HCT116 (cell line): ENCODE measurements at regions not wholly inside any gene's neighbourhood (a gene's known extent, or its start where the extent isn't known, plus 50 kb on each side); places are given as distances from the start of the nearest gene placed in this dataset.

ENCODE experiments used
- ATAC-seq: fragments of 200-7000 bp; cut with Tn5 transposase; 2 replicates; pipeline ENCODE4 v1.9.1; 2020; ENCODE audit warnings: mild to moderate bottlenecking, moderate library complexity
- BruUV-seq: library from RNA; stranded (reverse); fragments of 400-500 nt; replicated peaks from 2 replicates; lab custom pipeline; 2021; lab: Mats Ljungman, UMichigan
- CTCF ChIA-PET: fragments of 300-600 bp; sonication (Branson Sonifier 250); formaldehyde crosslinking; loops from one replicate; lab custom pipeline; 2021; ENCODE audit warnings: antibody characterized with exemption; lab: Charles Lee
- POLR2A ChIA-PET: fragments of 300-600, 350-600 bp; sonication (Branson Sonifier 250); formaldehyde crosslinking; loops from one replicate; lab custom pipeline; 2021; ENCODE audit warnings: antibody characterized with exemption; lab: Charles Lee
- RAD21 ChIA-PET, 2 experiments: fragments of 300-600 bp; sonication (Branson Sonifier 250); formaldehyde crosslinking; loops; one replicate each; lab custom pipeline; 2023; ENCODE audit warnings: low total read pairs in 2 of 2; ENCODE audit not compliant: uncharacterized antibody in 2 of 2, unreplicated experiment in 2 of 2, low non-redundant PET in 1 of 2; lab: Charles Lee
- DNase-seq: peaks from one replicate; pipeline ENCODE4 v3.0.0-alpha.2; 2010; ENCODE audit warnings: low read depth, low spot score
- H2AFZ ChIP-seq: fragments of 200-600 bp; shearing (Covaris generic), sonication (generic); 2 replicates; pipeline ENCODE4 v1.6.1; 2017; ENCODE audit warnings: low read depth, mixed run types, mixed read lengths, antibody characterized with exemption, low read length; ENCODE audit not compliant: poor library complexity, severe bottlenecking
- H3K27ac ChIP-seq: 2 replicates; pipeline ENCODE4 v1.5.1; 2012; ENCODE audit warnings: low read depth, low read length
- H3K27me3 ChIP-seq: fragments of 200-600 bp; sonication (generic); 2 replicates; pipeline ENCODE4 v1.6.1; 2016; ENCODE audit warnings: mixed run types, low read length, mixed read lengths; ENCODE audit not compliant: insufficient read depth
- H3K36me3 ChIP-seq, 2 experiments: fragments of 200-500 bp in 1 of 2; fragments of 200-600 bp in 1 of 2; sonication (Bioruptor generic) in 1 of 2; sonication (generic) in 1 of 2; 2 replicates each; pipeline versions ENCODE4 v1.5.1 to v1.6.1; 2014 to 2016; ENCODE audit warnings: low read length in 2 of 2, inconsistent platforms in 1 of 2, mixed read lengths in 1 of 2, mixed run types in 1 of 2; ENCODE audit not compliant: insufficient read depth in 2 of 2, control insufficient read depth in 1 of 2
- H3K4me1 ChIP-seq, 2 experiments: fragments of 200-600 bp in 1 of 2; sonication (generic) in 1 of 2; 2 replicates each; pipeline versions ENCODE4 v1.5.1 to v1.6.1; 2012 to 2017; ENCODE audit warnings: low read length in 2 of 2, inconsistent platforms in 1 of 2, mild to moderate bottlenecking in 1 of 2, mixed read lengths in 1 of 2, mixed run types in 1 of 2, moderate library complexity in 1 of 2; ENCODE audit not compliant: insufficient read depth in 2 of 2, control insufficient read depth in 1 of 2
- H3K4me2 ChIP-seq: fragments of 200-600 bp; sonication (generic); 2 replicates; pipeline ENCODE4 v1.6.1; 2017; ENCODE audit warnings: mixed run types, low read length, mixed read lengths
- H3K4me3 ChIP-seq, 2 experiments: fragments of 200-600 bp in 1 of 2; sonication (generic) in 1 of 2; replicated peaks in 1 of 2; 2 replicates each; pipeline ENCODE4 v1.5.1; 2011 to 2016; ENCODE audit warnings: low read length in 2 of 2, control low read depth in 1 of 2, low read depth in 1 of 2, mild to moderate bottlenecking in 1 of 2, mixed read lengths in 1 of 2, mixed run types in 1 of 2
- H3K79me2 ChIP-seq: fragments of 200-600 bp; sonication (generic); 2 replicates; pipeline ENCODE4 v1.6.1; 2017; ENCODE audit warnings: mild to moderate bottlenecking, mixed run types, low read length, moderate library complexity, mixed read lengths; ENCODE audit not compliant: insufficient read depth
- H3K9ac ChIP-seq: fragments of 200-600 bp; sonication (generic); 2 replicates; pipeline ENCODE4 v1.6.1; 2016; ENCODE audit warnings: low read length, mixed read lengths
- H3K9me2 ChIP-seq: fragments of 200-600 bp; sonication (generic), shearing (Covaris generic); 2 replicates; pipeline ENCODE4 v1.6.1; 2017; ENCODE audit warnings: mixed run types, mild to moderate bottlenecking, moderate library complexity; ENCODE audit not compliant: insufficient read depth
- H3K9me3 ChIP-seq, 2 experiments: fragments of 200-500 bp in 1 of 2; fragments of 200-600 bp in 1 of 2; sonication (Bioruptor generic) in 1 of 2; sonication (generic) in 1 of 2; 2 replicates each; pipeline ENCODE4 v1.6.1; 2014 to 2017; ENCODE audit warnings: low read length in 2 of 2, mixed read lengths in 2 of 2, inconsistent platforms in 1 of 2, low read depth in 1 of 2, mild to moderate bottlenecking in 1 of 2, mixed run types in 1 of 2, moderate library complexity in 1 of 2; ENCODE audit not compliant: control insufficient read depth in 1 of 2, insufficient read depth in 1 of 2
- H4K20me1 ChIP-seq: fragments of 200-600 bp; sonication (generic), shearing (Covaris generic); 2 replicates; pipeline ENCODE4 v1.6.1; 2017; ENCODE audit warnings: mixed run types, mild to moderate bottlenecking, moderate library complexity; ENCODE audit not compliant: insufficient read depth
- ATF3 ChIP-seq: IDR thresholded peaks from 2 replicates; pipeline ENCODE4 v1.6.1; 2012
- CEBPB ChIP-seq: IDR thresholded peaks from 2 replicates; pipeline ENCODE4 v1.6.1; 2012; ENCODE audit warnings: low read depth
- ELF1 ChIP-seq: IDR thresholded peaks from 2 replicates; pipeline ENCODE4 v1.6.1; 2012; ENCODE audit warnings: low read depth, borderline replicate concordance
- EZH2 ChIP-seq: fragments of 200-600 bp; sonication (generic); IDR thresholded peaks from 2 replicates; pipeline ENCODE4 v1.6.1; 2017; ENCODE audit warnings: antibody characterized with exemption, mixed run types
- EZH2phosphoT487 ChIP-seq: fragments of 200-600 bp; IDR thresholded peaks from 2 replicates; pipeline ENCODE4 v1.6.1; 2018; ENCODE audit warnings: antibody characterized with exemption, borderline replicate concordance
- FOSL1 ChIP-seq: IDR thresholded peaks from 2 replicates; pipeline ENCODE4 v1.6.1; 2012; ENCODE audit warnings: low read depth
- JUND ChIP-seq: IDR thresholded peaks from 2 replicates; pipeline ENCODE4 v1.6.1; 2012
- MAX ChIP-seq: IDR thresholded peaks from 2 replicates; pipeline ENCODE4 v1.6.1; 2012
- POLR2AphosphoS5 ChIP-seq: IDR thresholded peaks from 2 replicates; pipeline ENCODE4 v1.6.1; 2011; ENCODE audit warnings: mild to moderate bottlenecking, low read depth, low read length, moderate library complexity
- RAD21 ChIP-seq: IDR thresholded peaks from 2 replicates; pipeline ENCODE4 v1.6.1; 2012; ENCODE audit warnings: low read depth, mild to moderate bottlenecking
- SIN3A ChIP-seq: IDR thresholded peaks from 2 replicates; pipeline ENCODE4 v1.6.1; 2012; ENCODE audit warnings: low read depth
- SP1 ChIP-seq: IDR thresholded peaks from 2 replicates; pipeline ENCODE4 v1.6.1; 2012; ENCODE audit warnings: low read depth
- ZFX ChIP-seq: fragments of 450-650 bp; IDR thresholded peaks from 2 replicates; pipeline ENCODE4 v1.6.1; 2017
- ZNF274 ChIP-seq: fragments of 200-500 bp; sonication (Bioruptor generic); IDR thresholded peaks from 2 replicates; pipeline ENCODE4 v1.6.1; 2014; ENCODE audit warnings: mild to moderate bottlenecking, low read depth, low read length, inconsistent platforms
- intact Hi-C: fragments of 100-400 bp; cut with micrococcal nuclease; formaldehyde crosslinking; loops from 2 replicates; pipeline ENCODE4 v1.10.0; 2022
- TF ChIP-seq, protein P1 (sequence below), 3 experiments: fragments of 200-600 bp in 1 of 3; sonication (generic) in 1 of 3; IDR thresholded peaks in 2 of 3; conservative IDR thresholded peaks in 1 of 3; 2 replicates each; pipeline ENCODE4 v1.5.1; 2012 to 2017; ENCODE audit warnings: low read depth in 2 of 3, low read length in 2 of 3, antibody characterized with exemption in 1 of 3, borderline replicate concordance in 1 of 3, control low read depth in 1 of 3, mild to moderate bottlenecking in 1 of 3, mixed read lengths in 1 of 3, mixed run types in 1 of 3, moderate library complexity in 1 of 3; ENCODE audit not compliant: insufficient read depth in 1 of 3
- TF ChIP-seq, protein P2 (sequence below): IDR thresholded peaks from 2 replicates; pipeline ENCODE4 v1.6.1; 2012; ENCODE audit warnings: low read depth

DNA sequence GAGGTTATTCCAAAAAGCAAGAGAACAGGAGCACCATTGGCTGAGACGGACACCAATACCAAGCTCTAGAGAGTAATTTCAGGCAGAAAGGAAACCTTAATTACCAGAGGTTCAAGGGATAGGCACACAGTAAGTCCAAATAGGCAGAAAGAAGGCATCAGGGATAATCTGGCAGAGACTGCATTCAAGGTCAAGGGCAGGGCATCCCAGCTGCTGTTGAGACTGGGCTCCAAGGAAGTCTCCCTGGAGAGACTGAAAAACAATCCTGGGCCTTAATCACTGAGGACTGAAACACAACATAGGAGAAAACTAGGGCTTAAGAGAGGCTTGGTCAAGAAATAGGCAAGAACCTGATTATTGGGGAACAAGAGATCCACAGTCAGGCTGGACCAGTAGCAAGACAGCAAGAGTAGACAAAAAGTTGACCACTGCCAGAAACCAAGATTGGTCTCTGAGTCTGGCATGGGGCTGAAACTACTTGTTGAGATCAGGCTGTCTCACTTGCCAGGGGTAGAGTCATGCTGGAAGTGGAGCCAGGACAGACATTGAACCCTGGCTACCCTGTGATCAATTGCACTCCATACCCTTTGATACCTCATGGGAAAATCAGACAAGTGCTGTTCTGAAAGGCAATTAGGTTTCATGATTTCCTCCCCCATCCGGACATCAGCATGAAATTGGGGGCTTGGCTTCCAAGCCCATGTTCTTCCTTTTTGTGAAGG is 193.2 kb upstream of the TNP1 start:
- no peak overlapping the region for H2AFZ ChIP-seq
- intact Hi-C loops, result no loop called here
- no peak overlapping the region for H3K4me3 ChIP-seq
- BruUV-seq, result no TSS peak
- H4K20me1 ChIP-seq, result no peaks in the 10 kb centered on the region
- H3K4me1 ChIP-seq, result no peaks in the 10 kb centered on the region
- ATAC-seq (no peak), DNase-seq (no peak)
- peaks cover 30% of the 10 kb centered on the region for H3K27me3 ChIP-seq
- ChIA-PET RAD21 (no interaction called here), POLR2A (no interaction called here), CTCF (no interaction called here)
- no peaks in the 10 kb centered on the region for H3K36me3 ChIP-seq
- H3K9me3 ChIP-seq, result no peaks in the 10 kb centered on the region
- H3K79me2 ChIP-seq, result no peaks in the 10 kb centered on the region
- TF ChIP-seq ELF1 (no peak), EZH2 (no peak), MAX (no peak), FOSL1 (no peak), SIN3A (no peak), JUND (no peak), RAD21 (no peak), POLR2AphosphoS5 (no peak), ATF3 (no peak), SP1 (no peak), ZFX (no peak), CEBPB (no peak), ZNF274 (no peak), EZH2phosphoT487 (no peak)
- TF ChIP-seq, protein P1, sequence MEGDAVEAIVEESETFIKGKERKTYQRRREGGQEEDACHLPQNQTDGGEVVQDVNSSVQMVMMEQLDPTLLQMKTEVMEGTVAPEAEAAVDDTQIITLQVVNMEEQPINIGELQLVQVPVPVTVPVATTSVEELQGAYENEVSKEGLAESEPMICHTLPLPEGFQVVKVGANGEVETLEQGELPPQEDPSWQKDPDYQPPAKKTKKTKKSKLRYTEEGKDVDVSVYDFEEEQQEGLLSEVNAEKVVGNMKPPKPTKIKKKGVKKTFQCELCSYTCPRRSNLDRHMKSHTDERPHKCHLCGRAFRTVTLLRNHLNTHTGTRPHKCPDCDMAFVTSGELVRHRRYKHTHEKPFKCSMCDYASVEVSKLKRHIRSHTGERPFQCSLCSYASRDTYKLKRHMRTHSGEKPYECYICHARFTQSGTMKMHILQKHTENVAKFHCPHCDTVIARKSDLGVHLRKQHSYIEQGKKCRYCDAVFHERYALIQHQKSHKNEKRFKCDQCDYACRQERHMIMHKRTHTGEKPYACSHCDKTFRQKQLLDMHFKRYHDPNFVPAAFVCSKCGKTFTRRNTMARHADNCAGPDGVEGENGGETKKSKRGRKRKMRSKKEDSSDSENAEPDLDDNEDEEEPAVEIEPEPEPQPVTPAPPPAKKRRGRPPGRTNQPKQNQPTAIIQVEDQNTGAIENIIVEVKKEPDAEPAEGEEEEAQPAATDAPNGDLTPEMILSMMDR (IDR thresholded peaks at IDR 0.05 in 2 of 3, conservative IDR thresholded peaks at IDR 0.05 in 1 of 3; ENCODE audit: borderline replicate concordance in 1 of 3, insufficient read depth in 1 of 3, low read depth in 2 of 3, low read length in 2 of 3), result no peak
- TF ChIP-seq, protein P2, sequence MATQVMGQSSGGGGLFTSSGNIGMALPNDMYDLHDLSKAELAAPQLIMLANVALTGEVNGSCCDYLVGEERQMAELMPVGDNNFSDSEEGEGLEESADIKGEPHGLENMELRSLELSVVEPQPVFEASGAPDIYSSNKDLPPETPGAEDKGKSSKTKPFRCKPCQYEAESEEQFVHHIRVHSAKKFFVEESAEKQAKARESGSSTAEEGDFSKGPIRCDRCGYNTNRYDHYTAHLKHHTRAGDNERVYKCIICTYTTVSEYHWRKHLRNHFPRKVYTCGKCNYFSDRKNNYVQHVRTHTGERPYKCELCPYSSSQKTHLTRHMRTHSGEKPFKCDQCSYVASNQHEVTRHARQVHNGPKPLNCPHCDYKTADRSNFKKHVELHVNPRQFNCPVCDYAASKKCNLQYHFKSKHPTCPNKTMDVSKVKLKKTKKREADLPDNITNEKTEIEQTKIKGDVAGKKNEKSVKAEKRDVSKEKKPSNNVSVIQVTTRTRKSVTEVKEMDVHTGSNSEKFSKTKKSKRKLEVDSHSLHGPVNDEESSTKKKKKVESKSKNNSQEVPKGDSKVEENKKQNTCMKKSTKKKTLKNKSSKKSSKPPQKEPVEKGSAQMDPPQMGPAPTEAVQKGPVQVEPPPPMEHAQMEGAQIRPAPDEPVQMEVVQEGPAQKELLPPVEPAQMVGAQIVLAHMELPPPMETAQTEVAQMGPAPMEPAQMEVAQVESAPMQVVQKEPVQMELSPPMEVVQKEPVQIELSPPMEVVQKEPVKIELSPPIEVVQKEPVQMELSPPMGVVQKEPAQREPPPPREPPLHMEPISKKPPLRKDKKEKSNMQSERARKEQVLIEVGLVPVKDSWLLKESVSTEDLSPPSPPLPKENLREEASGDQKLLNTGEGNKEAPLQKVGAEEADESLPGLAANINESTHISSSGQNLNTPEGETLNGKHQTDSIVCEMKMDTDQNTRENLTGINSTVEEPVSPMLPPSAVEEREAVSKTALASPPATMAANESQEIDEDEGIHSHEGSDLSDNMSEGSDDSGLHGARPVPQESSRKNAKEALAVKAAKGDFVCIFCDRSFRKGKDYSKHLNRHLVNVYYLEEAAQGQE, result no peak
- no peak overlapping the region for H3K9ac ChIP-seq
- H3K27ac ChIP-seq, result no peak overlapping the region
- H3K9me2 ChIP-seq, result no peaks in the 10 kb centered on the region
- no peak overlapping the region for H3K4me2 ChIP-seq
